K562 (cell line): ENCODE measurements at regions not wholly inside any gene's neighbourhood (a gene's known extent, or its start where the extent isn't known, plus 50 kb on each side); places are given as distances from the start of the nearest gene placed in this dataset.

ENCODE experiments used
- TF ChIP-seq, protein P1 (sequence below): fragments of 450-650 bp; IDR thresholded peaks from 2 replicates; pipeline ENCODE4 v1.6.1; 2016; ENCODE audit warnings: mild to moderate bottlenecking, moderate library complexity

DNA sequence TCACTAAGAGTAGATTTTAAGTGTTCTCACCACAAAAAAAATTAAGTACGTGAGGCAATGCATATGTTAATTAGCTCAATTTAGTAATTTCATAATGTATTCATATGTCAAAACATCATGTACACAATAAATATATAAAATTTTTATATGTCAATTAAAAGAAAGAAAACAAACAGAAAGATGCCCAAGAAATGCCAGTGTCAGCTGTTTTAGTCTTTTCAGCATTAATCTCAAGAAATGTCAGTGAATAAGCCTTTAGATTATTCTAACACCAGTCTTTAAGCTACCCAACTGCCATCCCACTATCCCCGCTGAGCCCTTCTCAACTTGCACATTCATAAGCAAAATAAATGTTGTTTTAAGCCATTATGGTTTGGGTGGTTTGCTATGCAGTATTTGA lies 76.5 kb downstream of the C1D start (continued):
- TF ChIP-seq, protein P1, sequence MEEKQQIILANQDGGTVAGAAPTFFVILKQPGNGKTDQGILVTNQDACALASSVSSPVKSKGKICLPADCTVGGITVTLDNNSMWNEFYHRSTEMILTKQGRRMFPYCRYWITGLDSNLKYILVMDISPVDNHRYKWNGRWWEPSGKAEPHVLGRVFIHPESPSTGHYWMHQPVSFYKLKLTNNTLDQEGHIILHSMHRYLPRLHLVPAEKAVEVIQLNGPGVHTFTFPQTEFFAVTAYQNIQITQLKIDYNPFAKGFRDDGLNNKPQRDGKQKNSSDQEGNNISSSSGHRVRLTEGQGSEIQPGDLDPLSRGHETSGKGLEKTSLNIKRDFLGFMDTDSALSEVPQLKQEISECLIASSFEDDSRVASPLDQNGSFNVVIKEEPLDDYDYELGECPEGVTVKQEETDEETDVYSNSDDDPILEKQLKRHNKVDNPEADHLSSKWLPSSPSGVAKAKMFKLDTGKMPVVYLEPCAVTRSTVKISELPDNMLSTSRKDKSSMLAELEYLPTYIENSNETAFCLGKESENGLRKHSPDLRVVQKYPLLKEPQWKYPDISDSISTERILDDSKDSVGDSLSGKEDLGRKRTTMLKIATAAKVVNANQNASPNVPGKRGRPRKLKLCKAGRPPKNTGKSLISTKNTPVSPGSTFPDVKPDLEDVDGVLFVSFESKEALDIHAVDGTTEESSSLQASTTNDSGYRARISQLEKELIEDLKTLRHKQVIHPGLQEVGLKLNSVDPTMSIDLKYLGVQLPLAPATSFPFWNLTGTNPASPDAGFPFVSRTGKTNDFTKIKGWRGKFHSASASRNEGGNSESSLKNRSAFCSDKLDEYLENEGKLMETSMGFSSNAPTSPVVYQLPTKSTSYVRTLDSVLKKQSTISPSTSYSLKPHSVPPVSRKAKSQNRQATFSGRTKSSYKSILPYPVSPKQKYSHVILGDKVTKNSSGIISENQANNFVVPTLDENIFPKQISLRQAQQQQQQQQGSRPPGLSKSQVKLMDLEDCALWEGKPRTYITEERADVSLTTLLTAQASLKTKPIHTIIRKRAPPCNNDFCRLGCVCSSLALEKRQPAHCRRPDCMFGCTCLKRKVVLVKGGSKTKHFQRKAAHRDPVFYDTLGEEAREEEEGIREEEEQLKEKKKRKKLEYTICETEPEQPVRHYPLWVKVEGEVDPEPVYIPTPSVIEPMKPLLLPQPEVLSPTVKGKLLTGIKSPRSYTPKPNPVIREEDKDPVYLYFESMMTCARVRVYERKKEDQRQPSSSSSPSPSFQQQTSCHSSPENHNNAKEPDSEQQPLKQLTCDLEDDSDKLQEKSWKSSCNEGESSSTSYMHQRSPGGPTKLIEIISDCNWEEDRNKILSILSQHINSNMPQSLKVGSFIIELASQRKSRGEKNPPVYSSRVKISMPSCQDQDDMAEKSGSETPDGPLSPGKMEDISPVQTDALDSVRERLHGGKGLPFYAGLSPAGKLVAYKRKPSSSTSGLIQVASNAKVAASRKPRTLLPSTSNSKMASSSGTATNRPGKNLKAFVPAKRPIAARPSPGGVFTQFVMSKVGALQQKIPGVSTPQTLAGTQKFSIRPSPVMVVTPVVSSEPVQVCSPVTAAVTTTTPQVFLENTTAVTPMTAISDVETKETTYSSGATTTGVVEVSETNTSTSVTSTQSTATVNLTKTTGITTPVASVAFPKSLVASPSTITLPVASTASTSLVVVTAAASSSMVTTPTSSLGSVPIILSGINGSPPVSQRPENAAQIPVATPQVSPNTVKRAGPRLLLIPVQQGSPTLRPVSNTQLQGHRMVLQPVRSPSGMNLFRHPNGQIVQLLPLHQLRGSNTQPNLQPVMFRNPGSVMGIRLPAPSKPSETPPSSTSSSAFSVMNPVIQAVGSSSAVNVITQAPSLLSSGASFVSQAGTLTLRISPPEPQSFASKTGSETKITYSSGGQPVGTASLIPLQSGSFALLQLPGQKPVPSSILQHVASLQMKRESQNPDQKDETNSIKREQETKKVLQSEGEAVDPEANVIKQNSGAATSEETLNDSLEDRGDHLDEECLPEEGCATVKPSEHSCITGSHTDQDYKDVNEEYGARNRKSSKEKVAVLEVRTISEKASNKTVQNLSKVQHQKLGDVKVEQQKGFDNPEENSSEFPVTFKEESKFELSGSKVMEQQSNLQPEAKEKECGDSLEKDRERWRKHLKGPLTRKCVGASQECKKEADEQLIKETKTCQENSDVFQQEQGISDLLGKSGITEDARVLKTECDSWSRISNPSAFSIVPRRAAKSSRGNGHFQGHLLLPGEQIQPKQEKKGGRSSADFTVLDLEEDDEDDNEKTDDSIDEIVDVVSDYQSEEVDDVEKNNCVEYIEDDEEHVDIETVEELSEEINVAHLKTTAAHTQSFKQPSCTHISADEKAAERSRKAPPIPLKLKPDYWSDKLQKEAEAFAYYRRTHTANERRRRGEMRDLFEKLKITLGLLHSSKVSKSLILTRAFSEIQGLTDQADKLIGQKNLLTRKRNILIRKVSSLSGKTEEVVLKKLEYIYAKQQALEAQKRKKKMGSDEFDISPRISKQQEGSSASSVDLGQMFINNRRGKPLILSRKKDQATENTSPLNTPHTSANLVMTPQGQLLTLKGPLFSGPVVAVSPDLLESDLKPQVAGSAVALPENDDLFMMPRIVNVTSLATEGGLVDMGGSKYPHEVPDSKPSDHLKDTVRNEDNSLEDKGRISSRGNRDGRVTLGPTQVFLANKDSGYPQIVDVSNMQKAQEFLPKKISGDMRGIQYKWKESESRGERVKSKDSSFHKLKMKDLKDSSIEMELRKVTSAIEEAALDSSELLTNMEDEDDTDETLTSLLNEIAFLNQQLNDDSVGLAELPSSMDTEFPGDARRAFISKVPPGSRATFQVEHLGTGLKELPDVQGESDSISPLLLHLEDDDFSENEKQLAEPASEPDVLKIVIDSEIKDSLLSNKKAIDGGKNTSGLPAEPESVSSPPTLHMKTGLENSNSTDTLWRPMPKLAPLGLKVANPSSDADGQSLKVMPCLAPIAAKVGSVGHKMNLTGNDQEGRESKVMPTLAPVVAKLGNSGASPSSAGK: no peak
- TF ChIP-seq, all 486 proteins: peak for 2
